ENCODE measurements at regions not wholly inside any gene's neighbourhood (a gene's known extent, or its start where the extent isn't known, plus 50 kb on each side); places are given as distances from the start of the nearest gene placed in this dataset.

DNA sequence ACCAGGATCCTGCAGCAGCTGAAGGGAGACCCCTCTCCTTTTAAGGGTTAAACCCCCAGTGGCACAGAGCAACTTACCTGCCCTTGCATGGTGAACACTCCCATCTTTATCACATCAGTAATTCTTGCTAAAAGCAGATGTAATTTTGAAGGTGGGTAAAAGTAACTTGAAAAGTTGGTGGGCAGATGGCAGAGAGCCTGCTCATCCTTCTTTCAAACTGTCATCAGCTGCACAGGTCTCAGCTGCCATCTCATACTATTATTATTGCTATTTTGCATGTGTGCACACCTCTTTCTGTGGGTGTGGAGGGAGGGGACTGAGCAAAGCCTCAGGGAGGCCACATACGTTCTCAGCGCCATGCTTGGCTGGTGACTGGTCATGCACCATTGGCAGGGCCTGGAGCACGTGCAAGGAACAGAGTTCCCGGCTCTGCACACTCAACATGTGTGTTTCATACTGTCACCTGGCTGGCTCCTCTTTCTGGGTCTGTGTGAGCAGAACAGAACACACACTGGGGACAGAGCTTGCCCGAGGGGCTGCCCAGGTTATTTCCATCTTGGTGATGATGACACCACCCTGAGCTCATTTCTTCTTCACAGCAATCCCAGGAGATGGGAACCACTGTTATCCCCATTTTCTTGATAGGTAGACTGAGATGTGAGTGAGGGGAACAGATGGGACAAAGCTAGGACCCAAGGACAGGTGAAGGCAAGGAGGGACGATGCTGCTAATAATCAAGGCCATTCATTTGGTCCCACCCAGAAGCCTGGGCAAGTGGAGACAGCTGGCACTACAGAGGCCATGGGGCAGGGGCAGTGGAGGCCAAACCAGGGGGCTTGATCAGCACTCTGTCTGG, 95.8 kb upstream of the KLF13 start:
- in situ Hi-C loops (cut with HindIII; ENCODE audit: low pct_unique_long_range_greater_than_20kb, low sequenced_read_pairs): no loop called here
- peak; percentile 51 for DNase-seq (ENCODE audit: low read depth)

- in situ Hi-C loops (cut with HindIII; ENCODE audit: low pct_unique_long_range_greater_than_20kb, low sequenced_read_pairs): no loop called here
- no peak for DNase-seq (ENCODE audit: low read depth)
Measured at GRCh38 chr15:31234815-31235214, 91.8 kb upstream of the KLF13 start.

DNA sequence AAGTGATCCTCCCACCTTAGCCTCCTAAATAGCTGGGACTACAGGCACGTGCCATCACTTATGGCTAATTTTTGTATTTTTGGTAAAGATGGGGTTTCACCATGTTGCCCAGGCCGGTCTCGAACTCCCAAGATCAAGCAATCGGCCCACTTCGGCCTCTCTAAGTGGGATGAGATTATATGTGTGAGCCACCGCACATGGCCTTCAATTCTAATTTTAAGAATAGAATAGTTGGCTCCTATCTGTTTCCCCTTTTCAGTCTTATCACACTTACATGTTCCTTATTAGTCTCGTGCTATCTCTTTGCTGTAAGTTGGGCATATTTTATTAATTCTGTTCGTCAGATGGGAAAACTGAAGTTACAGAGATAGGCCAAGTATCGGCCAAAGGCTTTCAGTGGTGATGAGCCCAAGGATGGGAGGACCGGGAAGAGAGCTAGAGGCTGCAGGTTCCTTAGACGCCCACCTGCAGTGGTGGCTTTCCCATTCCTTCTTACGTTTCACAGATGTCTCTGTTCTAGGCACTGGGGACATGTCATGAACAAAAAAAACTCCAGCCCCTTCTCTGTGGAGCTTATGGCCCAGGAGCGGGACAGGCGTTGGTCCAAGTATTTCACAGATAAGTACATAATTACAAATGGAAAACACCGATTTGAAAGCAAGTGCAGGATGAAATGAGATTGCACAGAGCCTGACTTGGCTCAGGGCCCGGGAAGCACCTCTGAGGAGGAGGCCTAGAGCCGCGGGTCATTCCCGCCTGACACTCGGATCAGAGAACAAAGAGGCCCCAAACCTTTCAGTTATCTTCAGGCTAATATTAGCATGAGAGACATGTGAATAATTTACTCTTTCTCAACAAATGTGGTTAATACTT, 91.1 kb upstream of the KLF13 start:
- in situ Hi-C loops (cut with HindIII; ENCODE audit: low pct_unique_long_range_greater_than_20kb, low sequenced_read_pairs): no loop called here
- DNase-seq (ENCODE audit: low read depth): peak; percentile 24

DNA sequence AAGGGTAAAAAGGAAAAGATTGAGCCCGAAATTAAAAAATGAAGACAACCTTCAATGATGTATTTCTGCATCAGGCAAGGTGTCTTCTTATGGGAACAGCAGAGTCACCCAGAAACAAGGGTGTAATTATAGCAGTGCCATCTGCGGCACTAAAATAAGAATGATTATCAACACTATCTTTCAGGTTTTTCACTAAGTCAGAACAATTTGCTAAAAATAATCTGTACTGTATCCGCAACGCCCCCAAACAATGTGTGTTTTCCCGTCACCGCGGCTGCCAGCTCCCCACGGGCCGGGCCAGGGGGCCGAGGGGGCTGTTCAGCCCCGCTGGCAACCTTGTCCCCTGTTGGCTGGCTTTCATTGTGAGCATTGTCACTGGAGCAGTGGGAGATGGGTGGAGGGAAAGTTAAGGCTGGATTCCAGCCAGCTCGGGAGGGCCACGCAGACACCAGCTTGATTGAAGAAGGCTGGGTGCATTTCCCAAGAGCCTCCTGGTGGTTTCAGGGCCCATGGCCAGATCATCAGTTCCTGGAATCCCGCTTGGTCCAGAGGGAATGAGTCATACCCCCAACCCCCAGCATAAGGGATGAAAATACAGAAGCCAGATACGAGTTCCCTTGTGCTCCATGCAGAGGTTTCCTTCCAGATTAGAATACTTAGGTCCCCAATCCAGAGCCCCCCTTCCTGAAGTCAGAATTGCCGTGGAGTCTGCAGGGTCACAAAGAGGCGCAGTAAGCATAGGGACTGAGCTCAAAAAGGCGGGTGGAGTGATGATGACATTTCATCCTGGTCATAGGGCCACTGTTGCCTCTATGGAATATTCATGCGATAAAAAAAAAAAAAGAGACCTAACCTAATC, 90.2 kb upstream of the KLF13 start:
- in situ Hi-C loops (cut with HindIII; ENCODE audit: low pct_unique_long_range_greater_than_20kb, low sequenced_read_pairs): no loop called here
- DNase-seq (ENCODE audit: low read depth): peak; percentile 52

DNA sequence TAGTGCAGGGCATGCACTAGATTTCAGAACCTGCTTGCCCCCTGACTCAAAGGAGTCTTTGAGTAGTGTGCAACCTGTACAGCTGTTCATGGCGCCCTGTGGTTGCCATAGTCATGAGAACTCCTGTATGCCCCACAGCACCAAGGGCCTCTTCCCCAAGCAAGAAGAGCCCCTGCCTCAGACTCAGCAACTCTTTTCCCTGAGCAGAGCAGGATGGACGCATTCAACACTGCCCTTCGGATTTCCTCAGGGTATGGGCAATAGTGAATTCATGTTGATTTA, 89.7 kb upstream of the KLF13 start:
- DNase-seq (ENCODE audit: low read depth): no peak
- in situ Hi-C loops (cut with HindIII; ENCODE audit: low pct_unique_long_range_greater_than_20kb, low sequenced_read_pairs): no loop called here

DNA sequence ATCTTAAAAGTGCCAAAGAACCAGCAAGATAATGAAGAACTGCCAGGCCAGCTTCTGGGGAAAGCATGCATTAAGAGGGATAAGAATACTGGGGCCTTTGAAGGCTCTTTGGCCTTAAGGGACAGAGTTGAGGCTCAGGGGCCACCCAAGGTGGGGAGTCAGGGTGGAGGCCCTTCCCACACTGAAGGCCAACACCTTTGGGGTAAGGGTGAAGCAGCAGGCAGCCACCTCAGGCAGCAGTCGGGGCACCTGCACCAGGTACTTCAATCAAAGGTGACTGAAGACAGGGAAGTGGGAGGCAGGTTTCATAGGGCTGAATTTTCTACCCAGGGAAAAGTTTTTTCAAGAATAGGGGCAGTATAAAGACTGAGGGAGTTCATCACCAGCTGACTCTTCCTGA, 87.7 kb upstream of the KLF13 start:
- in situ Hi-C loops (cut with HindIII; ENCODE audit: low pct_unique_long_range_greater_than_20kb, low sequenced_read_pairs): no loop called here
- no peak for DNase-seq (ENCODE audit: low read depth)

DNA sequence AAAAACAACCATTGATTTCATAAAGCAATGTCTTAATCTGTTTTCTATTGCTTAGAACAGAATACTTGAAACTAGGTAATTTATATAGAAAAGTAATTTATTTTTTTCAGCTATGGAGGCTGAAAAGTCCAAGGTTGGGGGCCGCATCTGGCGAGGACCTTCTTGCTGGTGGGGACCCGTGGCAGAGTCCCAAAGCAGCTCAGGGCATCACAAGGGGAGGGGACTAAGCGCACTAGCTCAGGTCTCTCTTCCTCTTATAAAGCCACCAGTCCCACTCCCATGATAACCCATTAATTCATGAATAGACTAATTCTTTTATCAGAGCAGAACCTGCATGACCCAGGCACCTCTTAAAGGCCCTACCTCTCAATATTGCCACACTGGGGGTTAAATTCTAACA, 87.2 kb upstream of the KLF13 start:
- DNase-seq (ENCODE audit: low read depth): no peak
- in situ Hi-C loops (cut with HindIII; ENCODE audit: low pct_unique_long_range_greater_than_20kb, low sequenced_read_pairs): no loop called here

DNA sequence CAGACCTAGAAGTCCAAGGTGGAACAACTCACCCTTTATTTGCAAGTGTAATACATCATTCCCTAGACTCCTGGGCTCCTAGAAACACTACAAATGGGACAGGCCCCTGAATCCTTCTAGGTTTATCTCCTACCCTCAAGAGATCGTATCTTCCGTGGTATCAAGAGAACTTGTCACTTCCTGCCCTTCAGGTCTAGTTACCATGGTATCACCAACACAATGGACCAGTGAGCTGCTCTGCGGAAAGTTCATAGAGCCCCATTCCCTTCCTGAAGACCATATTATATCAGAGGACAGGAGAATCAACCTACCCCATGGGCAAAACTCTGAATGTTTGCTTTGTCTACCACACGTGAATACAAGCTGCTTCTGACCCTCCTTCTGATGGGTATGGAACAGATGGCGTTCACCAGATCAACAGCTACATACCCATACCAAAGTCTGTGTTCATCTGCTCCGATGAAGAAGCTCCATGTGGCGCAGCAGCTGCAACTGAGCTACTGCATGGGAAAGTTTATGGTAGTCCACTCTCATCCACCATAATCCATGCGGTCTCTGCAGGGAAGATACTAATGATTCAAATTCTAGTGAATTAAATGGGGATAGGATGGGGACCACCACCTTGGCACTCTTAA, 84.6 kb upstream of the KLF13 start:
- no peak for DNase-seq (ENCODE audit: low read depth)
- in situ Hi-C loops (cut with HindIII; ENCODE audit: low pct_unique_long_range_greater_than_20kb, low sequenced_read_pairs): no loop called here

GRCh38 chr15:31243895-31244294, 82.7 kb upstream of the KLF13 start:
- in situ Hi-C loops (cut with HindIII; ENCODE audit: low pct_unique_long_range_greater_than_20kb, low sequenced_read_pairs): no loop called here
- DNase-seq (ENCODE audit: low read depth): no peak

- in situ Hi-C loops (cut with HindIII; ENCODE audit: low pct_unique_long_range_greater_than_20kb, low sequenced_read_pairs): no loop called here
- DNase-seq (ENCODE audit: low read depth): no peak
Measured at GRCh38 chr15:31245135-31245689, 81.4 kb upstream of the KLF13 start.

DNA sequence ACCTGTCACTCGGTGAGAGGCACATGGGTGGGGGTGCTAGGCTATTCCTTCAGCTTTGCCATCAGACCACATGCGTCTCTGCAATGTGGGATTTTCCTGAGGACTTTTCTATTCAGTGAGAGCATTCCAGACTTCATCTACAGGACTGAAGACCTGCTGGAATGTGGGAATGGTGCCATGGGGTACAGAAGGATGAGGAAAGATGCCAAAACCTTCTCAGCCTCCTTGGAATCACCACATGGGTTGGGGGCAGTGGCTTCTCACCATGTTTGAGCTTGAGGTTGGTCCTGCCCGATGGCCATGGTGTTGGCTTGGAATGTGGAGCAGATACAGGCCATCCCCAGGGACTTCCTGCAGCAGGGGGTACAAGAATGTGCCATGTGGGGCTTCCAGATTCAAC, 80.9 kb upstream of the KLF13 start:
- no peak for DNase-seq (ENCODE audit: low read depth)
- in situ Hi-C loops (cut with HindIII; ENCODE audit: low pct_unique_long_range_greater_than_20kb, low sequenced_read_pairs): no loop called here

- in situ Hi-C loops (cut with HindIII; ENCODE audit: low pct_unique_long_range_greater_than_20kb, low sequenced_read_pairs): no loop called here
- no peak for DNase-seq (ENCODE audit: low read depth)
Measured at GRCh38 chr15:31247404-31247803, 79.2 kb upstream of the KLF13 start.

DNA sequence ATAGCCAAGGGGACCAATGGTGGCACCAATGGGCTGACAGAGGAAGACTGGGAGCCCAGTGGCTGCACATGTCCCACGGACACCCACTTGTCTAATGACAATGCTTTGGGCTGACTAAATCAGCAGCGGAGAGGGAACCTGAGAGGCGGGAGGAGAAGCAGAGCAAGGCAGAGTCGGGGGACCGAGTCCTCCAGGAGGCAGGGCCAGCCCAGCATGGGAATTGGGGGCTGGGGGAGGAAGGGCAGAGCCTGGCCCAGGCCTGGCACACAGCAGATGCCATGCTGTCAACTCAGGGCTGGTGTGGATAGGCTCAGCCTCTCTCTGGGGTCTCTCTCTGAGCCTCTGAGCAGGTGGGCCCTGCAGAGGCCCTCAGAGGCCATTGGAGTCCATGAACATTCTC, 78.4 kb upstream of the KLF13 start:
- in situ Hi-C loops (cut with HindIII; ENCODE audit: low pct_unique_long_range_greater_than_20kb, low sequenced_read_pairs): no loop called here
- no peak for DNase-seq (ENCODE audit: low read depth)

GRCh38 chr15:31248951-31249350, 77.7 kb upstream of the KLF13 start:
- in situ Hi-C loops (cut with HindIII; ENCODE audit: low pct_unique_long_range_greater_than_20kb, low sequenced_read_pairs): no loop called here
- no peak for DNase-seq (ENCODE audit: low read depth)

GRCh38 chr15:31250033-31250432, 76.6 kb upstream of the KLF13 start:
- in situ Hi-C loops (cut with HindIII; ENCODE audit: low pct_unique_long_range_greater_than_20kb, low sequenced_read_pairs): no loop called here

DNA sequence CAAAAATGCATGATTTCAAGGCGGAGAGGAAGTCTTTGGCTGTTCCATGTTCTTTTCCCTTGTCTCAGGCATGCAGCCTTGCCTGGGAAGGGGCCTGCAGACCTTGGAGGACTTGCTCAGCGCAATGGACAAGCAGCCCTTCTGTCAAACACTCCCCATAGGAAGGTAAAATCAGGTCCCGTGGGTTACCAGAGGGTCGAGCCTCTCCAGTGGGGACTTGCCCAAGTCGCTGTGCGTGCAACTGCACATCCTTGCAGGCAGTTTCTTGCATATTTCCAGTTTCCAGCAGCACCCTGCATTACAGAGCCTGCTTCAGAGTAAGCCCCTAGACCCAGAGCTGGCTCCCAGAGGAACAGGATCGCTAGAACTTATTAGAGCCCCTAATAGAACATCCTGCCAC, 75.5 kb upstream of the KLF13 start:
- in situ Hi-C loops (cut with HindIII; ENCODE audit: low pct_unique_long_range_greater_than_20kb, low sequenced_read_pairs): no loop called here
- DNase-seq (ENCODE audit: low read depth): no peak

More at GRCh38 chr15:31250033-31250432, 76.6 kb upstream of the KLF13 start:
- no peak for DNase-seq (ENCODE audit: low read depth)

DNA sequence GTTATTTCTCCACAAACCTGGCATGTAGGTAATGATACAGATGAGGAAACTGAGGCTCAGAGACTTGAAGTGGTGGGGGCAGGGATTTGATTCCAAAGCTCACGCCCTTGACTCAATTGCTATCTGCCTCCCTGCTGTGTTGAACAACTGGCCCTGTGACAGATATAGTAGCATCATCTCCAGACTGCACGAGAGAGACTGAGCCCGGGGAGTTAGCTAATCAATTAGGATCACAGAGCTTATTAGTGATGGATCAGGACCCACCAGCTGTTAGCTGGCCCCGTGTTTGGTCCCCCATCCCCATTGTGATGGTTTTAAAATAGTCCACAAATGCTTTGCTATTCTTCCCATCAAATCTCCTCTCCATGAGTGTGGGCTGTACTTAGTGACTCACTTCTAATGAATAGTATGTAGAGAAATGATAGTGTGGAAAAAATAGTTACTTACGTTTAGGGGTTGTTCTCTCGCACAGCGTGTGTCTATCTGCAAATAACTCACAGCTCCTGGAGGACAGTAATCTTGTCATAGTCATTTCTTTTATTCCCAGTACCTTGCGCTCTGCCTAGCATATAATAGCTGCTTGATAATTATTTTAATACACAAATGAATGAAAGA, 74.4 kb upstream of the KLF13 start:
- in situ Hi-C loops (cut with HindIII; ENCODE audit: low pct_unique_long_range_greater_than_20kb, low sequenced_read_pairs): no loop called here
- no peak for DNase-seq (ENCODE audit: low read depth)
